ENCODE measurements at regions not wholly inside any gene's neighbourhood (a gene's known extent, or its start where the extent isn't known, plus 50 kb on each side); places are given as distances from the start of the nearest gene placed in this dataset.

DNA sequence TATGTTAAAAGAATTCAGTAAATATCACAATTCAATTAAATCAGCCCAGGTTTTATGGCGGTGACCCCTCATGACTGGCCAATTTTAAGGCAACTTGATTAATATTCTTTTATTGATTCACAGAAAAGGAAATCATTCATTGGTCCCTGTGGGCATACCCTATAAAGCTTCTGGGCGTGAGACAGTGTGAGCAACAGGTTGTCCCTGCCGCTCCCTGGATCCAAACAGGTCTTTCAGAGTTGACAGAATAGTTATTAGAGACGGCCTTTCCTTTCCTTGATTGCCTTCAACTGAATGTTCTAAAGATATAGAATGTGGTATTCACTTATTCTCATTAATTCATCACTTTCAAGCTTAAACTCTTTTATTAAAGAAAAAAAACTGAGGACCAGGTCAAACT, 433.9 kb downstream of the KCNJ2 start:
- TF ChIP-seq EP300 (IDR thresholded peaks at IDR 0.05), result no peak
- TF ChIP-seq, protein P1, sequence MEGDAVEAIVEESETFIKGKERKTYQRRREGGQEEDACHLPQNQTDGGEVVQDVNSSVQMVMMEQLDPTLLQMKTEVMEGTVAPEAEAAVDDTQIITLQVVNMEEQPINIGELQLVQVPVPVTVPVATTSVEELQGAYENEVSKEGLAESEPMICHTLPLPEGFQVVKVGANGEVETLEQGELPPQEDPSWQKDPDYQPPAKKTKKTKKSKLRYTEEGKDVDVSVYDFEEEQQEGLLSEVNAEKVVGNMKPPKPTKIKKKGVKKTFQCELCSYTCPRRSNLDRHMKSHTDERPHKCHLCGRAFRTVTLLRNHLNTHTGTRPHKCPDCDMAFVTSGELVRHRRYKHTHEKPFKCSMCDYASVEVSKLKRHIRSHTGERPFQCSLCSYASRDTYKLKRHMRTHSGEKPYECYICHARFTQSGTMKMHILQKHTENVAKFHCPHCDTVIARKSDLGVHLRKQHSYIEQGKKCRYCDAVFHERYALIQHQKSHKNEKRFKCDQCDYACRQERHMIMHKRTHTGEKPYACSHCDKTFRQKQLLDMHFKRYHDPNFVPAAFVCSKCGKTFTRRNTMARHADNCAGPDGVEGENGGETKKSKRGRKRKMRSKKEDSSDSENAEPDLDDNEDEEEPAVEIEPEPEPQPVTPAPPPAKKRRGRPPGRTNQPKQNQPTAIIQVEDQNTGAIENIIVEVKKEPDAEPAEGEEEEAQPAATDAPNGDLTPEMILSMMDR (IDR thresholded peaks at IDR 0.05), result no peak

Measured in ovary (tissue), 3 donors.